Keratinocyte (primary cell): ENCODE measurements at regions not wholly inside any gene's neighbourhood (a gene's known extent, or its start where the extent isn't known, plus 50 kb on each side); places are given as distances from the start of the nearest gene placed in this dataset.

ENCODE experiments used
- EZH2 ChIP-seq: IDR thresholded peaks from one replicate; pipeline ENCODE4 v1.6.1; 2012; ENCODE audit warnings: inconsistent platforms, mild to moderate bottlenecking, low read length, moderate library complexity
- TF ChIP-seq, protein P1 (sequence below), 3 experiments: IDR thresholded peaks in 1 of 3; conservative IDR thresholded peaks in 1 of 3; optimal IDR thresholded peaks in 1 of 3; 2 replicates in 2 of 3; 3 replicates in 1 of 3; pipeline versions ENCODE3 to v1.5.1; 2011; ENCODE audit warnings: low read length in 3 of 3, mild to moderate bottlenecking in 3 of 3, moderate library complexity in 2 of 3, control low read depth in 1 of 3, inconsistent platforms in 1 of 3; ENCODE audit not compliant: insufficient read depth in 2 of 3; ENCODE audit errors: extremely low read depth in 1 of 3

DNA sequence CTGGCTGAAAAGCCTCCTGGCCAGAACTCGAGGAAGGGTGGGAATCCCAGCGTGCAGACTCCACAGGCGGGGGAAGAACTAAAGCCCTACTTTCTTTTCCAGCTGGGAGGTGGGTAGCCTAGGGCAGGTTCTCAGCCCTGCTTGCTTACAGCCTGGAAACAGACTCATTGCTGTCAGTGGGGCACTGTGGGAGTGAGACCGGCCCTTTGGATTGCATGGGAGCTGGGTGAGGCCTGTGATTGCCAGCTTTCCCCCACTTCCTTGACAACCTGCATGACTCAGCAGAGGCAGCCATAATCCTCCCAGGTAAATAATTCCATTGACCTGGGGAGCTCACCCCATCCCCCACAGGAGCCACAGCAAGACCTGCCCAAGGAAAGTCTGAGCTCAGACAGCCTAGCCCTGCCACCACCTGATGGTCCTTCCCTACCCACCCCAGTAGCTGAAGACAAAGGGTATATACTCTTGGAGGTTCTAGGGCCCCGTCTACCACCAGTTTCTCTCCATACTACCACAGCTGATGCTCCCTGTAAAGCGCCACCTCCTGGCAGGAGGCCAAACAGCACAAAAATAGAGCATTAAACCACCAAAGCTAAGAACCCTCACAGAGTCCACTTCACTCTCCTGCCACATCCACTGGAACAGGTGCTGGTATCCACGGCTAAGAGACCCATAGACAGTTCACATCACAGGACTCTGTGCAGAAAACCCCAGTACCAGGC, 294.1 kb downstream of the SEC23A start:
- TF ChIP-seq, protein P1, sequence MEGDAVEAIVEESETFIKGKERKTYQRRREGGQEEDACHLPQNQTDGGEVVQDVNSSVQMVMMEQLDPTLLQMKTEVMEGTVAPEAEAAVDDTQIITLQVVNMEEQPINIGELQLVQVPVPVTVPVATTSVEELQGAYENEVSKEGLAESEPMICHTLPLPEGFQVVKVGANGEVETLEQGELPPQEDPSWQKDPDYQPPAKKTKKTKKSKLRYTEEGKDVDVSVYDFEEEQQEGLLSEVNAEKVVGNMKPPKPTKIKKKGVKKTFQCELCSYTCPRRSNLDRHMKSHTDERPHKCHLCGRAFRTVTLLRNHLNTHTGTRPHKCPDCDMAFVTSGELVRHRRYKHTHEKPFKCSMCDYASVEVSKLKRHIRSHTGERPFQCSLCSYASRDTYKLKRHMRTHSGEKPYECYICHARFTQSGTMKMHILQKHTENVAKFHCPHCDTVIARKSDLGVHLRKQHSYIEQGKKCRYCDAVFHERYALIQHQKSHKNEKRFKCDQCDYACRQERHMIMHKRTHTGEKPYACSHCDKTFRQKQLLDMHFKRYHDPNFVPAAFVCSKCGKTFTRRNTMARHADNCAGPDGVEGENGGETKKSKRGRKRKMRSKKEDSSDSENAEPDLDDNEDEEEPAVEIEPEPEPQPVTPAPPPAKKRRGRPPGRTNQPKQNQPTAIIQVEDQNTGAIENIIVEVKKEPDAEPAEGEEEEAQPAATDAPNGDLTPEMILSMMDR (optimal IDR thresholded peaks at IDR 0.05 in 1 of 3, IDR thresholded peaks at IDR 0.05 in 1 of 3, conservative IDR thresholded peaks at IDR 0.05 in 1 of 3; ENCODE audit: extremely low read depth in 1 of 3, insufficient read depth in 2 of 3, low read length in 3 of 3) = no peak
- no peak for TF ChIP-seq EZH2
